B cell (primary cell): ENCODE measurements at regions not wholly inside any gene's neighbourhood (a gene's known extent, or its start where the extent isn't known, plus 50 kb on each side); places are given as distances from the start of the nearest gene placed in this dataset.

Source experiments
- ATAC-seq: fragments of 200-7000 bp; cut with Tn5 transposase; one replicate; pipeline ENCODE4 v1.10.0; 2021; ENCODE audit warnings: low read depth, mild to moderate bottlenecking, moderate number of reproducible peaks, moderate library complexity
- CTCF ChIA-PET: fragments of 350-600 bp; sonication (Branson Sonifier 250); formaldehyde crosslinking; loops from one replicate; lab custom pipeline; 2021; ENCODE audit warnings: antibody characterized with exemption, inconsistent platforms; lab: Charles Lee
- POLR2A ChIA-PET: fragments of 350-600 bp; sonication (Branson Sonifier 250); formaldehyde crosslinking; loops from one replicate; lab custom pipeline; 2021; ENCODE audit warnings: antibody characterized with exemption; lab: Charles Lee
- DNase-seq: peaks from one replicate; pipeline ENCODE4 v3.0.0; 2013
- H2AFZ ChIP-seq: 2 replicates; pipeline ENCODE4 v1.6.1; 2012; ENCODE audit warnings: mild to moderate bottlenecking, low read depth, low read length; ENCODE audit not compliant: insufficient read depth, poor library complexity, severe bottlenecking
- H3K27ac ChIP-seq, 2 donors: 1 replicate in 1 of 2; 2 replicates in 1 of 2; pipeline ENCODE4 v1.5.1; 2012 to 2013; ENCODE audit warnings: low read length in 2 of 2, mild to moderate bottlenecking in 2 of 2, moderate library complexity in 1 of 2
- H3K27me3 ChIP-seq, 4 experiments: fragments of 200-600 bp in 1 of 4; sonication (generic) in 1 of 4; replicated peaks in 1 of 4; 1 replicate in 2 of 4; 2 replicates in 2 of 4; pipeline versions ENCODE4 v1.6.1 to v1.7.0; 2013 to 2016; ENCODE audit warnings: low read length in 3 of 4, mild to moderate bottlenecking in 2 of 4, mixed read lengths in 1 of 4, moderate library complexity in 1 of 4; ENCODE audit not compliant: insufficient read depth in 4 of 4, control insufficient read depth in 3 of 4; ENCODE audit errors: control extremely low read depth in 1 of 4
- H3K36me3 ChIP-seq, 2 experiments: replicated peaks in 1 of 2; 1 replicate in 1 of 2; 2 replicates in 1 of 2; pipeline versions ENCODE4 v1.6.1 to v1.7.1; 2013; ENCODE audit warnings: low read length in 1 of 2; ENCODE audit not compliant: insufficient read depth in 2 of 2, control insufficient read depth in 1 of 2; ENCODE audit errors: control extremely low read depth in 1 of 2, extremely low read depth in 1 of 2
- H3K4me1 ChIP-seq, 2 donors: fragments of 200-600 bp in 1 of 2; sonication (generic) in 1 of 2; 1 replicate in 1 of 2; 2 replicates in 1 of 2; pipeline versions ENCODE4 v1.5.1 to v1.6.1; 2013 to 2017; ENCODE audit warnings: low read length in 2 of 2; ENCODE audit not compliant: control insufficient read depth in 2 of 2, insufficient read depth in 2 of 2
- H3K4me2 ChIP-seq: replicated peaks from 2 replicates; pipeline ENCODE3; 2012; ENCODE audit warnings: mild to moderate bottlenecking, low read depth, low read length; ENCODE audit not compliant: poor library complexity, severe bottlenecking
- H3K4me3 ChIP-seq, 5 experiments: fragments of 200-600 bp in 1 of 5; sonication (generic) in 1 of 5; 1 replicate in 3 of 5; 2 replicates in 2 of 5; pipeline versions ENCODE4 v1.5.1 to v1.7.0; 2011 to 2016; ENCODE audit warnings: low read length in 4 of 5, mild to moderate bottlenecking in 4 of 5, low read depth in 2 of 5, control low read depth in 1 of 5, moderate library complexity in 1 of 5; ENCODE audit not compliant: insufficient read depth in 1 of 5; ENCODE audit errors: control extremely low read depth in 1 of 5, extremely low read depth in 1 of 5
- H3K79me2 ChIP-seq: fragments of 200-600 bp; sonication (generic); one replicate; pipeline ENCODE4 v1.6.0; 2016; ENCODE audit warnings: low read length; ENCODE audit not compliant: control insufficient read depth, insufficient read depth
- H3K9ac ChIP-seq: fragments of 200-600 bp; sonication (generic); 2 replicates; pipeline ENCODE4 v1.6.1; 2017; ENCODE audit warnings: mild to moderate bottlenecking, low read length, moderate library complexity
- H3K9me3 ChIP-seq, 3 donors: one replicate each; pipeline versions ENCODE4 v1.6.1 to v1.7.1; 2013; ENCODE audit warnings: low read length in 2 of 3; ENCODE audit not compliant: control insufficient read depth in 2 of 3, insufficient read depth in 1 of 3; ENCODE audit errors: control extremely low read depth in 1 of 3
- H4K20me1 ChIP-seq: 2 replicates; pipeline ENCODE4 v1.6.0; 2012; ENCODE audit warnings: mild to moderate bottlenecking, low read length; ENCODE audit not compliant: insufficient read depth, control insufficient read depth, poor library complexity, severe bottlenecking
- H3K27ac Mint-ChIP-seq: one replicate; pipeline ENCODE4 v1.8.0; 2021; ENCODE audit warnings: mixed read lengths
- H3K27me3 Mint-ChIP-seq: one replicate; pipeline ENCODE4 v1.8.0; 2021; ENCODE audit warnings: mixed read lengths
- H3K4me1 Mint-ChIP-seq: one replicate; pipeline ENCODE4 v1.8.0; 2021; ENCODE audit warnings: mixed read lengths
- H3K4me3 Mint-ChIP-seq: one replicate; pipeline ENCODE4 v1.8.0; 2021; ENCODE audit warnings: mixed read lengths
- H3K9me3 Mint-ChIP-seq: one replicate; pipeline ENCODE4 v1.8.0; 2022; ENCODE audit warnings: mixed read lengths; ENCODE audit not compliant: insufficient read depth
- CTCF ChIP-seq: fragments of 200-600 bp; IDR thresholded peaks from one replicate; pipeline ENCODE4 v1.8.0; 2022; ENCODE audit warnings: antibody characterized with exemption, mild to moderate bottlenecking
- EZH2 ChIP-seq: IDR thresholded peaks from 2 replicates; pipeline ENCODE4 v1.6.1; 2012; ENCODE audit warnings: borderline replicate concordance, low read depth, mild to moderate bottlenecking, moderate library complexity, low read length; ENCODE audit not compliant: insufficient read depth, poor library complexity, severe bottlenecking
- WGBS: methylation state at CpG from one replicate; pipeline ENCODE4 v1.1.5; 2013; ENCODE audit warnings: missing lambda C conversion rate; ENCODE audit not compliant: insufficient coverage; 5-methylcytosine and 5-hydroxymethylcytosine counted together
- intact Hi-C: fragments of 100-400 bp; cut with micrococcal nuclease; formaldehyde crosslinking; loops from one replicate; pipeline ENCODE4 v1.10.0; 2022

GRCh38 chr6:167648501-167649278 is 178.0 kb upstream of the AFDN start:
- Histone ChIP-seq H3K9me3 (peaks cover 0 to 12% (median 0%) of the 10 kb centered on the region in 3 donors), H3K4me2 (no peak overlapping the region), H2AFZ (no peak overlapping the region)

More at GRCh38 chr6:167648501-167649278, 178.0 kb upstream of the AFDN start:
- H3K27me3 Mint-ChIP-seq, result peaks cover 16% of the 10 kb centered on the region
- peaks cover 12% of the 10 kb centered on the region for H3K4me1 Mint-ChIP-seq
- TF ChIP-seq CTCF (no peak), EZH2 (no peak)
- no peak for ATAC-seq
- intact Hi-C loops, result no loop called here
- H3K9me3 Mint-ChIP-seq, result no peaks in the 10 kb centered on the region
- H3K4me1 ChIP-seq, result no peaks in the 10 kb centered on the region
- H3K4me3 Mint-ChIP-seq, result no peak overlapping the region
- WGBS, result 93% methylated on average over 13 of the region's 13 CpGs
- no peak overlapping the region for H3K27ac ChIP-seq
- H3K27me3 ChIP-seq, result peaks cover 0 to 4% (median 2%) of the 10 kb centered on the region in 4 experiments
- no peak overlapping the region for H3K9ac ChIP-seq
- H3K79me2 ChIP-seq, result no peaks in the 10 kb centered on the region
- POLR2A ChIA-PET, result interaction anchor here (0.7 kb wide), 1 partner anchor 51 kb away, joined by 10 read pairs; no protein-coding TSS in a partner anchor
- no peak overlapping the region for H3K27ac Mint-ChIP-seq
- CTCF ChIA-PET, result no interaction called here
- H3K36me3 ChIP-seq, result no peaks in the 10 kb centered on the region
- no peaks in the 10 kb centered on the region for H4K20me1 ChIP-seq
- DNase-seq, result no peak
- H3K4me3 ChIP-seq, result no peak overlapping the region
